ENCODE measurements at regions not wholly inside any gene's neighbourhood (a gene's known extent, or its start where the extent isn't known, plus 50 kb on each side); places are given as distances from the start of the nearest gene placed in this dataset.

DNA sequence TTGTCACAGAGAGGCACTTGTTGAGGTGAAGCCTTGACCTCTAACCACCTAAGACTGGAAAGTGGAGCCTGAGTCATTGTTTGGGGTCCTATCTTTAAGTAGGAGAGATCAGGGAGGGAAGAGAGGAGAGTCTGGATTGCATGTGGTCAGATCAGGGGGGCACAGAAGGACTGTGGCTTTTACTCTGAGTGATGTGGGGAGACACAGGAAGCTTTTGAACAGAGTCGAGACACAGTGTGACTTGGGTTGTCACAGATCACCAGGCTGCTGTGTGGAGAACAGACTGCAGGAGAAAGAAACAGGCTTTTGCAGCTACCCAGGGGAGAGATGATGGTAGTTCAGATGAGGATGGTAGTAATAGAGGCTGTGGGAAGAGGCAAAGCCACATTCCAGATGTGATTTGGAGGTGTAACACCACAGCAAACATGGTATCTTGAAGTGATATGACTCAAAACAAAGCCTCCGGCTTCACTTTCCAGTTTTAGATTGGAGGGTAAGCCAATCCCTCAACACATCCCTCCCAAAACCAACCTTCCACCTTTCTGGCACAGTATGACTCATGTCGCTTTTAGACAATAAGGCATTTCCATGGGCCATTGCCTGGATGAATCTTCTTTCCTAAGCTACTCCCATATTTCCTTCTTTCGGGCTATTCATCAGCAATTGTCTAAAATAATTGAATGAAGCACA, 125.8 kb upstream of the SLC44A3 start:
- H3K79me1 ChIP-seq (ENCODE audit: low read depth in 1 of 2, low read length in 2 of 2), result 0 out of 4 replicates have a peak, but pooled peaks cover 0 to 3% of the 10 kb centered on the region in 2 experiments
- peak overlapping the region; percentile 85 for H2AK5ac ChIP-seq (ENCODE audit: low read depth, low read length)
- peak overlapping the region; percentile 44; the same call in 1 of the 2 replicates for H3K23ac ChIP-seq (ENCODE audit: low read depth, low read length)
- H3K9ac ChIP-seq (ENCODE audit: low read depth, low read length), result no peak overlapping the region
- H3K4me1 ChIP-seq (ENCODE audit: control insufficient read depth, insufficient read depth, low read length), result peaks cover 13% of the 10 kb centered on the region; the same call in 1 of the 2 replicates
- H2BK5ac ChIP-seq (ENCODE audit: low read depth, low read length, poor library complexity, severe bottlenecking), result no peak overlapping the region
- dilution Hi-C loops (cut with HindIII; ENCODE audit: low sequenced_read_pairs, unreplicated experiment) (no loop called here), in situ Hi-C loops (cut with MboI; ENCODE audit: low sequenced_read_pairs) (no loop called here), intact Hi-C loops (cut with micrococcal nuclease) (no loop called here)
- peak overlapping the region; percentile 81 for H2BK120ac ChIP-seq (ENCODE audit: low read depth, low read length)
- 100% methylated on average over 1 of the region's 4 CpGs; no CpG with 5 or more reads in 1 of the 2 experiments for whole genome bisulfite sequencing, 2 experiments (ENCODE audit: extremely low coverage in 2 of 2, insufficient read length in 1 of 2)
- no TSS peak for BruUV-seq (replicated peaks)
- H4K91ac ChIP-seq (ENCODE audit: insufficient read depth, low read depth, low read length), result peak overlapping the region; percentile 67
- no peaks in the 10 kb centered on the region for H4K20me1 ChIP-seq (ENCODE audit: insufficient read depth, low read length)
- H4K8ac ChIP-seq (ENCODE audit: low read depth in 2 of 2, low read length in 2 of 2), result peak overlapping the region; percentile 15 to 20; a peak in 1 of 4 replicates
- ATAC-seq (ENCODE audit: low read depth), result no peak
- H2BK20ac ChIP-seq (ENCODE audit: low read depth, low read length), result peak overlapping the region; percentile 71
- peak overlapping the region; percentile 61 for H2AFZ ChIP-seq (replicated peaks; ENCODE audit: low read length, poor library complexity)
- TF ChIP-seq, protein P1, sequence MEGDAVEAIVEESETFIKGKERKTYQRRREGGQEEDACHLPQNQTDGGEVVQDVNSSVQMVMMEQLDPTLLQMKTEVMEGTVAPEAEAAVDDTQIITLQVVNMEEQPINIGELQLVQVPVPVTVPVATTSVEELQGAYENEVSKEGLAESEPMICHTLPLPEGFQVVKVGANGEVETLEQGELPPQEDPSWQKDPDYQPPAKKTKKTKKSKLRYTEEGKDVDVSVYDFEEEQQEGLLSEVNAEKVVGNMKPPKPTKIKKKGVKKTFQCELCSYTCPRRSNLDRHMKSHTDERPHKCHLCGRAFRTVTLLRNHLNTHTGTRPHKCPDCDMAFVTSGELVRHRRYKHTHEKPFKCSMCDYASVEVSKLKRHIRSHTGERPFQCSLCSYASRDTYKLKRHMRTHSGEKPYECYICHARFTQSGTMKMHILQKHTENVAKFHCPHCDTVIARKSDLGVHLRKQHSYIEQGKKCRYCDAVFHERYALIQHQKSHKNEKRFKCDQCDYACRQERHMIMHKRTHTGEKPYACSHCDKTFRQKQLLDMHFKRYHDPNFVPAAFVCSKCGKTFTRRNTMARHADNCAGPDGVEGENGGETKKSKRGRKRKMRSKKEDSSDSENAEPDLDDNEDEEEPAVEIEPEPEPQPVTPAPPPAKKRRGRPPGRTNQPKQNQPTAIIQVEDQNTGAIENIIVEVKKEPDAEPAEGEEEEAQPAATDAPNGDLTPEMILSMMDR (conservative IDR thresholded peaks at IDR 0.05; ENCODE audit: low read depth, low read length), result no peak
- TF ChIP-seq MXI1 (IDR thresholded peaks at IDR 0.05; ENCODE audit: borderline replicate concordance, low read depth, low read length) (no peak), RFX5 (IDR thresholded peaks at IDR 0.05; ENCODE audit: low read depth, low read length) (no peak), SMC3 (IDR thresholded peaks at IDR 0.05; ENCODE audit: low read depth, low read length) (no peak), POLR2A (IDR thresholded peaks at IDR 0.05; ENCODE audit: low read depth, low read length) (no peak), BHLHE40 (IDR thresholded peaks at IDR 0.05; ENCODE audit: low read depth, low read length) (no peak), NFE2L2 (IDR thresholded peaks at IDR 0.05; ENCODE audit: low read depth, low read length) (no peak), MAFK (IDR thresholded peaks at IDR 0.05; ENCODE audit: low read depth, low read length) (no peak), CEBPB (IDR thresholded peaks at IDR 0.05; ENCODE audit: low read depth, low read length) (no peak), CHD1 (IDR thresholded peaks at IDR 0.05; ENCODE audit: low read depth, low read length) (no peak), RCOR1 (IDR thresholded peaks at IDR 0.05; ENCODE audit: insufficient replicate concordance, low read length) (no peak), MAZ (IDR thresholded peaks at IDR 0.05; ENCODE audit: borderline replicate concordance, low read depth, low read length) (no peak), RAD21 (IDR thresholded peaks at IDR 0.05; ENCODE audit: low read length) (no peak)
- TF ChIP-seq, protein P2, sequence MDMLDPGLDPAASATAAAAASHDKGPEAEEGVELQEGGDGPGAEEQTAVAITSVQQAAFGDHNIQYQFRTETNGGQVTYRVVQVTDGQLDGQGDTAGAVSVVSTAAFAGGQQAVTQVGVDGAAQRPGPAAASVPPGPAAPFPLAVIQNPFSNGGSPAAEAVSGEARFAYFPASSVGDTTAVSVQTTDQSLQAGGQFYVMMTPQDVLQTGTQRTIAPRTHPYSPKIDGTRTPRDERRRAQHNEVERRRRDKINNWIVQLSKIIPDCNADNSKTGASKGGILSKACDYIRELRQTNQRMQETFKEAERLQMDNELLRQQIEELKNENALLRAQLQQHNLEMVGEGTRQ (IDR thresholded peaks at IDR 0.05; ENCODE audit: low read depth, low read length), result no peak
- TF ChIP-seq, protein P3, sequence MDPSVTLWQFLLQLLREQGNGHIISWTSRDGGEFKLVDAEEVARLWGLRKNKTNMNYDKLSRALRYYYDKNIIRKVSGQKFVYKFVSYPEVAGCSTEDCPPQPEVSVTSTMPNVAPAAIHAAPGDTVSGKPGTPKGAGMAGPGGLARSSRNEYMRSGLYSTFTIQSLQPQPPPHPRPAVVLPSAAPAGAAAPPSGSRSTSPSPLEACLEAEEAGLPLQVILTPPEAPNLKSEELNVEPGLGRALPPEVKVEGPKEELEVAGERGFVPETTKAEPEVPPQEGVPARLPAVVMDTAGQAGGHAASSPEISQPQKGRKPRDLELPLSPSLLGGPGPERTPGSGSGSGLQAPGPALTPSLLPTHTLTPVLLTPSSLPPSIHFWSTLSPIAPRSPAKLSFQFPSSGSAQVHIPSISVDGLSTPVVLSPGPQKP (IDR thresholded peaks at IDR 0.05; ENCODE audit: borderline replicate concordance, low read depth, low read length), result no peak
- H3K4ac ChIP-seq (ENCODE audit: low read depth, low read length), result peak overlapping the region; percentile 52
- no peak overlapping the region for H3K4me2 ChIP-seq (ENCODE audit: low read depth, low read length)
- no peak overlapping the region for H3K27ac ChIP-seq (ENCODE audit: insufficient read depth, low read length)
- peaks cover 6% of the 10 kb centered on the region for H3K9me1 ChIP-seq (ENCODE audit: insufficient read depth, low read length)
- no peaks in the 10 kb centered on the region for H3K36me3 ChIP-seq (ENCODE audit: control insufficient read depth, insufficient read depth, low read length)
- H3K9me3 ChIP-seq (ENCODE audit: control insufficient read depth, insufficient read depth, low read length), result peaks cover 2% of the 10 kb centered on the region; the same call in 1 of the 2 replicates
- H2BK15ac ChIP-seq (ENCODE audit: low read depth, low read length), result peak overlapping the region; percentile 89; the same call in 2 of the 3 replicates
- DNase-seq, result no peak
- H3K27me3 ChIP-seq (ENCODE audit: control insufficient read depth, insufficient read depth, low read length), result no peaks in the 10 kb centered on the region
- ChIA-PET POLR2A (ENCODE audit: unreplicated experiment) (interaction anchor here (1.1 kb wide), 1 partner anchor 153 kb away, joined by 7 read pairs; the partner anchor contains the start of gene F3), CTCF (no interaction called here)
- H3K14ac ChIP-seq (replicated peaks; ENCODE audit: low read depth, low read length), result peak overlapping the region; percentile 68
- no peak overlapping the region for H4K5ac ChIP-seq (ENCODE audit: low read depth, low read length)
- H3K4me3 ChIP-seq (ENCODE audit: insufficient read depth, low read depth, low read length), result no peak overlapping the region
- no peak overlapping the region for H2AK9ac ChIP-seq (replicated peaks; ENCODE audit: low read depth, low read length, poor library complexity)
- H3K56ac ChIP-seq (ENCODE audit: extremely low read depth, insufficient read depth, low read length), result no peak overlapping the region
- peak overlapping the region; percentile 29; the same call in 1 of the 2 replicates for H3K18ac ChIP-seq (ENCODE audit: low read depth, low read length)
